IPS-NIHi11 (cell line): ENCODE measurements at regions not wholly inside any gene's neighbourhood (a gene's known extent, or its start where the extent isn't known, plus 50 kb on each side); places are given as distances from the start of the nearest gene placed in this dataset.
"Not testable (repeated sequence)": the region's sequence is repeated elsewhere in the genome, so short reads cannot be mapped to it uniquely, and the experiment has no call there.

Experiments
- DNase-seq: peaks from one replicate; pipeline ENCODE4 v3.0.0; 2012; ENCODE audit warnings: mixed read lengths, low spot score

GRCh38 chr3:187997946-187998561 is 155.9 kb upstream of the LPP start:
- DNase-seq = no peak

GRCh38 chr3:187998611-187999010 is 155.3 kb upstream of the LPP start:
- no peak for DNase-seq

- no peak for DNase-seq
These were observed 154.1 kb upstream of the LPP start for GRCh38 chr3:187999821-188000220.

- no peak for DNase-seq
These were observed 153.5 kb upstream of the LPP start for GRCh38 chr3:188000361-188000861.

GRCh38 chr3:188001093-188001492 is 152.9 kb upstream of the LPP start:
- DNase-seq = no peak

GRCh38 chr3:188001926-188002325 is 152.0 kb upstream of the LPP start:
- DNase-seq = no peak

- DNase-seq = no peak
These were observed 151.3 kb upstream of the LPP start for GRCh38 chr3:188002626-188003138.

GRCh38 chr3:188003188-188004171 is 150.5 kb upstream of the LPP start:
- DNase-seq = peak; percentile 28

- peak; percentile 33 for DNase-seq
These were observed 147.1 kb upstream of the LPP start for GRCh38 chr3:188006726-188007393.

GRCh38 chr3:188007897-188008296 is 146.1 kb upstream of the LPP start:
- no peak for DNase-seq

GRCh38 chr3:188008582-188009213 is 145.3 kb upstream of the LPP start:
- DNase-seq = no peak

- DNase-seq = no peak
These were observed 143.5 kb upstream of the LPP start for GRCh38 chr3:188010478-188010877.

GRCh38 chr3:188019727-188020126 is 134.2 kb upstream of the LPP start:
- DNase-seq = no peak

- no peak for DNase-seq
These were observed 132.9 kb upstream of the LPP start for GRCh38 chr3:188021041-188021440.

- no peak for DNase-seq
These were observed 132.4 kb upstream of the LPP start for GRCh38 chr3:188021502-188022040.

GRCh38 chr3:188022902-188023301 is 131.1 kb upstream of the LPP start:
- not testable (repeated sequence) for DNase-seq

GRCh38 chr3:188025555-188025954 is 128.4 kb upstream of the LPP start:
- no peak for DNase-seq

- peak; percentile 57 for DNase-seq
These were observed 127.6 kb upstream of the LPP start for GRCh38 chr3:188026191-188026968.

- no peak for DNase-seq
These were observed 122.8 kb upstream of the LPP start for GRCh38 chr3:188031121-188031520.

- DNase-seq = no peak
These were observed 119.0 kb upstream of the LPP start for GRCh38 chr3:188034989-188035388.
